ENCODE measurements at regions not wholly inside any gene's neighbourhood (a gene's known extent, or its start where the extent isn't known, plus 50 kb on each side); places are given as distances from the start of the nearest gene placed in this dataset.

- Histone ChIP-seq H3K9me3 (replicated peaks in 1 of 3) (no peaks in the 10 kb centered on the region), H3K27me3 (no peaks in the 10 kb centered on the region), H3K4me1 (replicated peaks in 1 of 2) (no peaks in the 10 kb centered on the region), H3K27ac (no peak overlapping the region), H3K36me3 (replicated peaks in 1 of 2) (no peaks in the 10 kb centered on the region), H3K4me3 (no peak overlapping the region)
- no peak for DNase-seq
- 83 to 90% (median 87%) methylated on average over 2 of the region's 2 CpGs for WGBS, 4 donors
- TF ChIP-seq CTCF (IDR thresholded peaks at IDR 0.05) (no peak), POLR2A (IDR thresholded peaks at IDR 0.05) (no peak)
- intact Hi-C loops (cut with DNase I): no loop called here
These were observed 304.4 kb upstream of the NBEA start for GRCh38 chr13:34637636-34638035.

- TF ChIP-seq CTCF (IDR thresholded peaks at IDR 0.05) (no peak), POLR2A (IDR thresholded peaks at IDR 0.05) (no peak)
- no peak overlapping the region for H3K4me3 ChIP-seq
These were observed 303.2 kb upstream of the NBEA start for GRCh38 chr13:34638897-34639296.

GRCh38 chr13:34640179-34640992 is 301.7 kb upstream of the NBEA start:
- H3K4me3 ChIP-seq: no peak overlapping the region
- no peaks in the 10 kb centered on the region for H3K9me3 ChIP-seq (replicated peaks in 1 of 3)
- TF ChIP-seq POLR2A (IDR thresholded peaks at IDR 0.05) (no peak), CTCF (IDR thresholded peaks at IDR 0.05) (no peak)
- DNase-seq: no peak
- H3K27ac ChIP-seq: no peak overlapping the region
- H3K4me1 ChIP-seq (replicated peaks in 1 of 2): no peaks in the 10 kb centered on the region
- no peaks in the 10 kb centered on the region for H3K27me3 ChIP-seq
- WGBS, 4 donors: 76 to 83% (median 82%) methylated on average over 9 of the region's 9 CpGs
- no peaks in the 10 kb centered on the region for H3K36me3 ChIP-seq (replicated peaks in 1 of 2)
- intact Hi-C loops (cut with DNase I): no loop called here

More at GRCh38 chr13:34638897-34639296, 303.2 kb upstream of the NBEA start:
- intact Hi-C loops (cut with DNase I): no loop called here
- H3K9me3 ChIP-seq (replicated peaks in 1 of 3): no peaks in the 10 kb centered on the region
- H3K4me1 ChIP-seq (replicated peaks in 1 of 2): no peaks in the 10 kb centered on the region
- 86 to 98% (median 95%) methylated on average over 2 of the region's 2 CpGs for WGBS, 4 donors
- H3K27me3 ChIP-seq: no peaks in the 10 kb centered on the region
- H3K36me3 ChIP-seq (replicated peaks in 1 of 2): no peaks in the 10 kb centered on the region
- H3K27ac ChIP-seq: no peak overlapping the region
- no peak for DNase-seq

GRCh38 chr13:34640993-34641330 is 301.1 kb upstream of the NBEA start:
- TF ChIP-seq POLR2A (IDR thresholded peaks at IDR 0.05) (no peak), CTCF (IDR thresholded peaks at IDR 0.05) (no peak)
- no peak overlapping the region for H3K4me3 ChIP-seq
- intact Hi-C loops (cut with DNase I): no loop called here
- H3K4me1 ChIP-seq (replicated peaks in 1 of 2): no peaks in the 10 kb centered on the region
- H3K9me3 ChIP-seq (replicated peaks in 1 of 3): no peaks in the 10 kb centered on the region
- DNase-seq: no peak
- H3K27me3 ChIP-seq: no peaks in the 10 kb centered on the region
- H3K27ac ChIP-seq: no peak overlapping the region
- H3K36me3 ChIP-seq (replicated peaks in 1 of 2): no peaks in the 10 kb centered on the region
- WGBS, 4 donors: 70 to 89% (median 79%) methylated on average over 4 of the region's 4 CpGs
